ENCODE measurements at regions not wholly inside any gene's neighbourhood (a gene's known extent, or its start where the extent isn't known, plus 50 kb on each side); places are given as distances from the start of the nearest gene placed in this dataset.

- no peak for TF ChIP-seq ARID4B (CRISPR knock-in tag; IDR thresholded peaks at IDR 0.05; ENCODE audit: borderline replicate concordance)
- TF ChIP-seq CTCF (IDR thresholded peaks at IDR 0.05), result no peak
- no peak for TF ChIP-seq FOXJ3 (CRISPR knock-in tag; IDR thresholded peaks at IDR 0.05; ENCODE audit: borderline replicate concordance)
- no peak for TF ChIP-seq ELF4 (CRISPR knock-in tag; IDR thresholded peaks at IDR 0.05; ENCODE audit: low read depth)
- TF ChIP-seq ZNF416 (CRISPR knock-in tag; IDR thresholded peaks at IDR 0.05), result no peak
- TF ChIP-seq ATF3 (CRISPR knock-in tag; conservative IDR thresholded peaks at IDR 0.05), result no peak
- TF ChIP-seq ESRRA (CRISPR knock-in tag; IDR thresholded peaks at IDR 0.05; ENCODE audit: borderline replicate concordance), result no peak
- no peak for TF ChIP-seq RELA (CRISPR knock-in tag; IDR thresholded peaks at IDR 0.05; ENCODE audit: borderline replicate concordance)
- TF ChIP-seq ZNF232 (CRISPR knock-in tag; IDR thresholded peaks at IDR 0.05), result no peak
Observed at GRCh38 chr5:171577042-171577758, 157.8 kb downstream of the FGF18 start.

Data from WTC11 (cell line).